ENCODE measurements at regions not wholly inside any gene's neighbourhood (a gene's known extent, or its start where the extent isn't known, plus 50 kb on each side); places are given as distances from the start of the nearest gene placed in this dataset.
A peak's percentile ranks its signal among the peaks of the same experiment; 100 is the strongest.

DNA sequence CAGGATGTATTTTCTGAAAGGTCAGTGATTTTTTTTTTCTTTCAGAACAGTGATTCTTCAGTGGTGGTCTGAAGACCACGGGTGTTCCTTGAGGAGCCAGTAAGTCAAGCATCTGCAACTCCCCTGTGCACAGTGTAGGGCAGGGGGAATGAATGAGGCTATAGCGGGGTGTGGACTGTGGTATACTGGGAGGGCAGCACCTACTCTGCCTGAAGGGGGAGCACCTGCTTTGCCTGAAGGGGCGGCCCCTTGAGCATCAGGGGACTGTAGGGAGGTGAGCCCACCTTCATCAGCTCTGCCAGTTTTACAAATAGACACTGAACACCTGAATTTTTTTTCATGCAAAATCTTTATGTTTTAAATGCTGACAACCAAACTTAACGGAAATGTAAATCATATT lies 77.5 kb upstream of the RIPOR2 start:
- DNase-seq, result no peak

DNA sequence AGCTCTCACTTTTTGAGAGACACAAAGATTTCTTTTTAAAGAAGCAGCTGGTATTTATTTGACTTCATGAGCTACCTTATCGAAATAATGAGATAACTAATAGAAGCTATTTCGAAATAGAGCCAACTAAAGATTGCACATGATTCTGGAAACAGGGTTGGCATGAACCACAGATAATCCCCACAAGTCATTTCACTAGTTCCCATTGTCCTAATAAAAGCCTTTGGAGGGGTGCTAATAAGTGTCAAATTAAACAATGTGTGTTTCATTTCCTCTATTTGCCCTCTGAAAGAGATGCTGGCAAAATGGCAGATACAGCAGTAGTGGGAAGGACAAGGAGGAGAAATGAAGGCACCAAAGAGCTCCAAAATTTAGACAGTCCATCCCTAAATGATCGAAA lies 78.6 kb upstream of the RIPOR2 start:
- DNase-seq, result no peak

DNA sequence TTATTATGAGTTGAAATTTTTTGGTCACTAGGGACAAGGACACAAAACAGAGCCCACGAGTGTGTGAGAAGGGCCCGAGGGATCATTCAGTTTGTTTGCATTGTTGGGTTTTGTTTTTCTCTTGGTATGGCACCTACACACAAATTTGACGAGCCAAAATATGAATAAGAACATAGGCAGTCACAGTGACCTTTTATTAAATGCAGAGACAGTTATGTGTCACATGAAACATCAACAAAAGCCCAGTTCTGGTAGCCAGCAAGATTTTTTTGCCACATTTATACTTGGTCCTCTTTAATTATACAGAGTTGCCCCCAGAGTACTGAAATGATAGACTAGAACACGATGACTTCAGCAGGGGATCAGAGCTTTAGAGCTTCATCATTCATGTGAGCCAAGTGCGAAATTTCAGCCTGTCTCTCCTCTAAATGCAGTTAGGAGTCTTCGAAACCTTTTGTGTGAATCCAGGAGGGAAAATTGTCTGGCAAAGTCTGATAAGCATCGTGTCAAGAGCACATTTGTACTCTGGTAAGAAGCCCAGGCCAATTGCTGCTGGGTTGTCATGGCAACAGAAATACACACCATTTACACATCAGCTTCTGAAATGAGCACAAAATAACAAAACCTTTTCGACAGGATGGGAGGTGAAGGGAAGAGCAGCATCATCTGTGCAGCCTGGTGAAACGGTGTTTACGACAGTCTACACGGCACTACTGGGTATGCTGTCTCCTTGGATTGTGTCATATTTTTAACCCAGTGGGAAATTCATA lies 79.2 kb upstream of the RIPOR2 start:
- no peak for DNase-seq

DNA sequence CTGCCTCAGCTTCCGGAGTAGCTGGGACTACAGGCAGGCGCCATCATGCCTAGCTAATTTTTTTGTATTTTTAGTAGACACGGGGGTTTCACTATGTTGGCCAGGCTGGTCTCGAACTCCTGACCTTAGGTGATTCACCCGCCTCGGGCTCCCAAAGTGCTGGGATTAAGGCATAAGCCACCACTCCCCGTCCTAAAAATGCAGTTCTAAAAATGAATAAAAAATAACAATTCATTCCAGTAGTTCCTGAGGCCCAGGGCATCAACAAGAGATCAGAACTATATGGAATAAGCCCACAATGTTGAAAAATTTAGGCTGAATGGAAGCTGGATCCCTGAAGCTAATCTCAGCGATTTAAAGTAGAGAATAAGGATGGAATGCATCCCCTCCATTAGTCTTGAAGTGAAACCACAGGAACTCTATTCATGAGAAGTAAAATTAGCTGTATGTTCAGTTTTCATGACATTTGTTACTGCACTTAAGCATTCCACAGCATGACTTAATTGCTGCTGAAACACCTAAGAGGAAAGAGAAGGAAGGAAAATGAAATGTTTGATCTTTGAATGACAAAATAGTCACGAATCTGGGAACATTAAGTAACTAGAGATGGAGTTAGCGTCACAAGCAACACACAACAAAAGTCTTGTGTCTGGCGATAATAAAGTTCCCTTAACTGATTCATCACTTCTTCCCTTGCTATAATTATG lies 80.4 kb upstream of the RIPOR2 start:
- DNase-seq, result no peak

DNA sequence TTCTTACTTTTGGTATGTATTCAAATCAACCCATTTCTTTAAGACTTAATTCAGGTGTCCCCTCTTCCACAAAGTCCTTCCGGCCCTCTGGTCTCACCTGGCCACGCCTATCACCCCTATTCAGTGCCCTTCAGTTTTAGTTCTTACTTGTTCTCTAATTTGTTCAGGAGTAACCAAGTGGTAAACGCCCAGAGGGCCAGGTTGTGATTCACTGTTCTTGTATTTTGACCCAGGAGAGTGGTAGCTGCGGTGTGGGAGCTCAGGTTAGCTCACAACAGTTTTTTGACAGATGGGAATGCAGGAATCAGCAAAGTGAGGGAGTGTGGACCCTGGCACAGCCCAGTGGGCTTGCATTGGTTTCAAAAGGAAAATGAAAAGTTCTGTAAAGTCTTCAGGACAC lies 81.7 kb upstream of the RIPOR2 start:
- no peak for DNase-seq

DNA sequence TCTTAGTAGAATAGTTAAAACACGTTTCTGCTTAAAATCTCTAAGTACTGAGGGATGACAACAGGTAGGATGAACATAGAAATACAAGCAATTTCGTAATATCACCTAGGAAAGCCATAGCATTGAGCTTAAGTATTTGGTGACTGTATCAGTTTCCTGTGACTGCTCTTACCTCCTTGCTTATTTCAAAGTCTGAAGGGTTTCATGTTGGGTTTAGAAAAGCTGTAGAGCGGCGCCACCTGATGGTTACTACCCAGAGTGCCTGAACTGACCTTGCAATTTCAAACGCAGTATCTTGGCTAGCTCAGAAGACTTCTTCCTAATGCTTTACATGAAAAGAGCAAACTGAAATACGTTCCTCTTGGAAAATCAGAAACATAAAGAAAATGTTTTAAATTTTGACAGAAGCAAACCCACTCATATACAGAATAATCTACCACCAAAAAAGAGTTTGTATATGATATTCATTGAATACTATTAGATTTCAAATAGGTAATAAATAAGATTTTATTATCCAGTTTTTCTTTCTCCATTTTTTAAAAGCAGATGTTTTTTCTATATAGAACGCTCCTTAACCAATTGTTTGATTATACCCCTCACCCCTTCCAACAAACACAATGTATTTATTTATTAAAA lies 82.3 kb upstream of the RIPOR2 start:
- no peak for DNase-seq

DNA sequence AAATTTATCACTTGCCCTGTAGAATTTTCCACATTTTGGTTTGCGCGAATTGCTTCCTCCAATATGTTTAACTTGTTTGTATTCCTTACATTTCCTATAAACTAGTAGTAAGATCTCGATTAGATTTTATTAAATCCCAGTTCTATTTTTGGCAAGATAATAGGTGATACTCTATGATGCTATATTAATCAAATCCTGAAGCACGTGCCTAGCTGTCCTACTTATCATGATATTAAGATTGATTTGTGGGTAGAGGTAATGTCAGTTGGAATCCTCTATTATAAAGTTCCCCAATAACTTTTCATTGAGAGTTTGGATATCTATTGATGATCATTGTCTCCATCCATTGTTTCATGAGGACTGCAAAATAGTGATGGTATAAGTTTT lies 82.8 kb upstream of the RIPOR2 start:
- DNase-seq, result no peak

DNA sequence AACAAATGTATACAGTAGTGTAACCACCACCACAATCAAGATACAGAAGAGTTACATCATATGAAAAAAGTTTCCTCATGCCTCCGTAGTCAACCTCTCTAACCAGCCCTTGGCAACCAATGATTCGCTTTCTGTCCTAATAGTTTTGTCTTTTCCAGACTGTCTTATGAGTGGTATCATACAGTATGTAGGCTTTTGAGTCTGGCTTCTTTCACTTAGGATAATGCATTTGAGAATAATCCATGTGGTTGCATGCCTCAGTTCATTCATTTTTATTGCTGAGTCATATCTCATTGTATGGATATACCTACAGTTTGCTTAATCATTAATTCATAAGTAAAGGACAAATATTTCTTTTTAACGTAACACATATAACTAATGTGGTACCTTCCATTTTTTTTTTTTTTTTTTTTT lies 86.4 kb upstream of the RIPOR2 start:
- DNase-seq, result no peak

DNA sequence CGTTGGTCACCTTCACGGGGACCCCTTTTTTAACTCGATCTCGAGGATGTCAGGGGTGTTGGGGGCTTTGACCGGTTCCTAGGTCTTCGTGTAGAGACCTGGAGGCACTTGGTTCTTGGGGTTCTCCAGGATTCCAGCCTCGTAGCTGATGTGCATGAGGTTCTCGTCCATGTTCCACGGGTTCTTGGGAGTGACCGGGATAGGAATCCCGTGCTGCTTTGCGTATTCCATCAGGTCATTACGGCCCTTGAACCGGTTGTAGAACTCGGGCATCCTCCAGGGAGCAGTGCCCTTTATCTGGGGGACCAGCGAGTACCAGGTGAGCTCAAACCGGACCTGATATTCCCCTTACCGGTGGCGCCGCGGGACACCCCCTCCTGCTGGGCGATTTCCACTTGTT lies 88.0 kb upstream of the RIPOR2 start:
- DNase-seq, result no peak

DNA sequence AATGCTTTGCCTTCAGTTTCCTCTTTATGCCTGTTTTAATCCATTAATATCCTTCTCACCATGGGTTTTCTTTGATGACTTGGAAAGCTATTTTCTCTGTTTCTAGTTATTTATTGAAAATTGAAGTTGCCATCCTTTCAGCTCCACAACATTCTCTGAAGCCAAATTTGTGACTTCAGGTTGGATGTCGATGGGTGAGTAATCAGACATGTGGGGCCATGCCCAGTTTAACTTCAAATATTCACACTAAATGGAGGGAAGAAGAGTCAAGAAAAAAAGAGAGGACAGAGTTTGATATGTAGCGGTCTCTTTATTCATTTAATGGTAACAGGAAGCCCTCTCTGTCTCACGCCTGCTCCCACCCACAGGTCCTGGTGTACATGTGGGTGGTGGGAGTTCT lies 89.1 kb upstream of the RIPOR2 start:
- DNase-seq, result no peak

DNA sequence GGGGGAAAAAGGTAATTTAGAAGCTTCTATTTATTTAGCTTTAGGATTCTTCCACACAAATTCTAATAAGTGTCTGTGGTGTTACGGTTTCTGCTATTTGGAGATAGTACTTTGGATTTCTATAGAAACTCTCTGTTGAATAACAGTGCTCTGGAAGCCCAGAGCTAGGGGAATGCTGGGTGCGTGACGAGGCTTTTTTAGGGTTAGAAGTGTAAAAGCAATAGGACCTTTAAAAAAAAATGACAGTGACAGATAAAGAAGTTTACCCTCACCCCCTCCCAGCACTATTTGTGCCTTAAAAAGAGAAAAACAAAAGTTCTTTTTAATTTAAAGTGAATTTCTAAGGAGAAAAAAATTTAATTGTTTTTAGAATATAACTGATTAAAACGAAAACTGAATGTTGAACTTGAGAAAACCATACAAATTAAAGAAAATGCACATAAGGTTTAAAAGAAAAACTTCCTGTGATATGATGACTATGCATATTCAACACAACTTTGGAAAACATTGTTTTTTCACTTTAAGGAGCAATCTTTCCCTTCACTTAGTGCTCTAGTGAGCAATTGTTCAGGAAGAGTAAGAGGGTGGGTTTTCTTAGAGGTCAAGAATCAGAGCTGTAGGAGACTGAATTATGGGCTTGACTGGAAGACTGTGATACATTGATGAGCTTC lies 89.6 kb upstream of the RIPOR2 start:
- DNase-seq, result no peak

DNA sequence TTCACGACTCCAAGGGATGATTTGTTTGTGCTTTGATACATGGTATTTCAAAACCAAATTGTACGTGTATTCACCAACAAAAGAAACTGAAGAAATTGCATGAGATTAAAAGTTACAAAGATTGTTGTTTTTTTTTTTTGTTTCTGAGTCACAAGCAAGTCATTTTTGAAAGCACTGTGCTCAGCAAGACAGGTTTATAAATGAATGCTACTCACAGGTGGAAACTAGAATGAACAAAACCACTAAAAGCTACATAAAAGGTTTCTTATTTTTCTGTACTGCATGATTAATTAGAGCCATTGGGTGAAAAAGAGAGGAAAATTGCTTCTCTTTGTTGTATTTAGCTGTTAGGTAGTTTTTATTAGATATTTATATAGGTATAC lies 90.2 kb upstream of the RIPOR2 start:
- no peak for DNase-seq

DNA sequence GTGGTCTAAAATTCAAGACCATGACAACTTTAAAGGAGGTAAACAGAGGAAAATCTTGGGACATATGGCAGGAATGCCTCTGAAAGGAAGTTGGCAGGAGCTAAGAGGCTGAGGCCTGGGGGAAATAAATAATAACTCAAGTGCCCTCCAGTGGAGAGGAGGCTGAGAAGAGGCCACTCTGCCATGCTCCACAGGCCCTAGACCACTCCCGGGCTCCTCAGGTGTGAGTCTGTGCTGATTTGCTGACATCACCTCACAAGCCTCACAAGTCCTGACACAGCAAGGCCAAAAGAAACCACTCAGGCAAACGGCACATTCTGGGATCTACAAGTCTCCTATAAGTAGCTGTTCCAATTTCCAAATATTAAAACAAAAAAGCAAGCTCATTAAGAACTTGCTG lies 91.0 kb upstream of the RIPOR2 start:
- peak; percentile 16 for DNase-seq

DNA sequence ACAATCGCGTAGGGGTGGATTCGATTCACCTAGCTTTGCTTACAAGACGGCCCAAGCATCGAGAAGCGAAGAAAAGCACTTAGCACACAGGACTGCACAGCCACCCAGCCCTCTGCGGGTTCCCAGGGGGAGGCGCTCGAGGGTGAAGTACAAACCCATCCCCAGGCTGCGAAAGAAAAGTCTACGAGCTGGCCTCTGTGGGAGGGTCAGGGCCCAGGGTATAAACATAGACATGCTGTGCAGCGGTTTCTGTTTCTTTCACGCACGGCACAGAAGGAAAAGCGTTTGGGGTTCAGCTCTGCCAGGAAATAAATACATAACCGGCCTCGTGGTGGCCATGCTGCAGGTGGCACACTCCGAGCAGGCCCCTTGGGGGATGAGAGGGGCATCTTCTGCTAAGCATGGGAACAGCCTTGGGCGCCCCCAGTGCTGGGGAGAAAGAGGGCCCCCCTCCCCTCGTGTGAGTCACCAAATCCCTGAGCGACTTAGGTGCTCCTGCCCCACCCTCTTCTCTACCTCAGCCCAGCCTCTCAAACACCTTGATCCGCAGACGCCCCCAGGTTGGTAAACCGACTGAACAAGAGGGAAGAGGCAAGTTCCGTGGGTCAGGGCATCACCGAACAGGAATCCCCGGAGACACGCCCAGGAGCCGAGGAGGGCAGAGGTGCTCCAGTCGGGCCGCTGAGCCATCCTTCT lies 91.6 kb upstream of the RIPOR2 start:
- DNase-seq, result no peak

DNA sequence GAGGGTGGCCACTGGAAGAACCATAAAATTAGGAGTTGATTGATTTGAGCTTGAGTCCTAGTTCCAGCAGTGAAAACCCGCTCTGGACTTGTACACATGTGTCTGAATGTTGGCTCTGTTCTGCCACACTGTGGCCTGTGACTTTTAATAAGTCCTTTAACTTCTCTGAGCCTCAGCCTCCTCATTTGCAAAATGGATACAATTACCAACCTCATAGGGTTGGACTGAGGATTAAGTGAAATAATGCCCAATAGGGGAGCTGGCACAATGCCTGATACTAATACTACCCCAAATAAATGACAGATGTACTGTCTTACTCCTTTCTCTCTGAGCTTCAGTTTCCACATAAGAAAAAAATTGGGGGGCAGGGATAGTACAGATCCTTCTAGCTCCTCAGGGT lies 92.6 kb upstream of the RIPOR2 start:
- DNase-seq, result no peak

DNA sequence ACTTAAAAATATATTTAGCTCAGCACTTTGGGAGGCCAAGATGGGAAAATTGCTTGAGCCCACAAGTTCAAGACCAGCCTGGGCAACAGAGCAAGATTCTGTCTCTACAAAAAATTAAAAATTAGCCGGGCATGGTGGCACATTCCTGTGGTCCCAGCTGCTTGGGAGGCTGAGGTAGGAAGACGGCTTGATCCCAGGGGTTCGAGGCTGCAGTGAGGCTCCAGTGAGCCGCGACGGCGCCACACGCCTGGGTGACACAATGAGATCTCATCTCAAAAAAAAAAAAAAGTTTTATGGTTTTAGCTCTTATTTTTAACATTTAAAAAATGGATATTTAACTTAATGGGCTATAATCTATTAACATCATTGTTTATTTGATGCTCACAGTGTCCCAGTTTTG lies 97.2 kb upstream of the RIPOR2 start:
- DNase-seq, result no peak

DNA sequence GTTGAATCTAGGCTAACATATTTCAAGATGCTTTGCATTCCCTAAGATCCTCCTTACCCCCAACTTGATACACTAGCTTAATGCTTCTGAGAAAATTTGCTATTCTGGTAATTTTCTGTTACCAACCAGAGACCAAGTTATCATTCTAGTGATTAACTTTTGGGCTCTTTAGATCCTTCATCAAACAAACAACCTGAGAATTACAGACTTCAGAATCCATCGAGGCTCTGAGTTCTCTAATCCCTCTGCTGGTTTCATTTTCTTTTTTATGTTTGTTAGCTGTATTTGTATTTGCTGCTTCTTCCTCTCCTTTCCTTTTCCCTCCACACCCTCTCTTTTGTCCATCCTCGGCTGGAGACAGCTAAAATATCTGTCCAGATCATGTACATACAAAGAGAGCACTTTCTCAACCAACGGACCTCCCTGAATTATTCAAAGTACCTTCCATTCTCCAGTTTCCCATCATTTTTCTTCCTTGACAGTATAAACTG lies 98.7 kb upstream of the RIPOR2 start:
- DNase-seq, result no peak

DNA sequence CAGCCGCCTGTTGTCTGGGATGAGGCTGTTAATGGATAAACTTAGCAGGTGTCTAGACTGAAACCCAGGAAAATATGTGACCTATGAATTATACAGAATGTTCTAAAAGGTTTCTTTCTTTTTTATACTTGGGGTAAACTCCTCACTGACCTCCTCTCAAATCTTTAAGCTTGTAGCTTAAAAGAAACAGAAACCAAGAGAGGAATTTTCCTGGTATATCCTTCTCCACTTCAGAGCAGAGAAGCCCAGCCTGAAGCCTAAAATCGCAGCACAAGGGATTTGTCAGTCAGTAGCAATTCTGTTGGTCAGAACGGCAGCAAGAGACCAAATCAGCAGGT lies 99.4 kb upstream of the RIPOR2 start:
- no peak for DNase-seq

DNA sequence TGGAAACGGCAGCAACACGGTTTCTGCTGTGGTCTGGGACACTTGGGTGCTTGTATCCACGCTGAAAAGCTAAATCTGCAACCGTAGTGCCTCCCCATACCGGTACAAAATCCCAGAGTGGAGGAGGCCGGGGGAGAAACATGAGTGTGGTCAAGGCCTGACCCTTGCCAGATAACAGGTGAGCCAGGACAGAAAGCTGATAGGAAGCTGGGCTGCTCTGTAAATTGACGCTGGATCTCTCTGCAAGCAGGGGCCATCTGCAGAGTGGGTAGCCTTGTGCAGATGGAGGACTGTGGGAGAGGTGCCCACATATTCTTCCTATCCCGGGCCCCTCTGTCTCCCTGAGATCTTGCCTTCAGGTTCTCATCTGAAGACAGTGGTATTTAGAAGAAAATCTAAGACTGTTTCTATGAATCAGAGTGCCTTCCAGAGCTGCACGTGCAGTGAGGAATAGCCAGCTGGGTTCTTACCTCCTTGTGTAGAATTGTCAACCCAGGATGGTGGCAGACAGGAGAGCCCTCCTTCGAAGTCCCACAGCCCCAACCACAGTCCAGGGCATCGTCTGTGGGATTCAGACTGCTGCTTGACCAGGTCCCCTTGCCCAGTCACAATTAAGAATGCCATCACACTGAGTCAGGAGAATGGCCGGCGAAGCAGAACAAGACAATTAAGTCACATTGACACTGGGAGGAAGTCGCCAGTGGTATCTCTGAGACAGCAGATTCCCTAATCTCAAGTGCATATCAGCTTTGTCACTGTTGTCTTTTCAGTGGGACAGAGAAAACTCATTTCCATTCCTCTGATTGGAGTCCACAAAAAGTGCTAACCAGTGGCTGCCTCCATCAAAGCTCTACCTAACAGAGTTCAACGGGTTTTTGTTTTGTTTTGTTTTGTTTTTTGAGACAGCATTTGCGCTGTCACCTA lies 100.0 kb upstream of the RIPOR2 start:
- no peak for DNase-seq

DNA sequence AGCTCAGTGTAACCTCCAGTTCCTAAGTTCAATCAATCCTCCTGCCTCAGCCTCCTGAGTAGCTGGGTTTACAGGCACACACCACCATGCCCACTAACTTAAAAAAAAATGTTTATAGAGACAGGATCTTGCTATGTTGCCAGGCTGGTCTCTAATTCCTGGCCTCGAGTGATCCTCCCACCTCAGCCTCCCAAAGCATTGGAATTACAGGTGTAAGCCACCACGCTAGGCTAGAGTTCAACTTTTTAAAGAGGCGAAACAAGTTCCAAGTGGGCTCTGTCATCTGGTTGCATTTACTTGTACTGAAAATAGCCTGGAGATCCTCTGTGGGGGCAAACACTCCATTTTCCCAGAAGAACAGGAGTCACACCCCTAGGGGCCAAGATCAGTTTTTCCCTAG lies 100.7 kb upstream of the RIPOR2 start:
- no peak for DNase-seq

DNA sequence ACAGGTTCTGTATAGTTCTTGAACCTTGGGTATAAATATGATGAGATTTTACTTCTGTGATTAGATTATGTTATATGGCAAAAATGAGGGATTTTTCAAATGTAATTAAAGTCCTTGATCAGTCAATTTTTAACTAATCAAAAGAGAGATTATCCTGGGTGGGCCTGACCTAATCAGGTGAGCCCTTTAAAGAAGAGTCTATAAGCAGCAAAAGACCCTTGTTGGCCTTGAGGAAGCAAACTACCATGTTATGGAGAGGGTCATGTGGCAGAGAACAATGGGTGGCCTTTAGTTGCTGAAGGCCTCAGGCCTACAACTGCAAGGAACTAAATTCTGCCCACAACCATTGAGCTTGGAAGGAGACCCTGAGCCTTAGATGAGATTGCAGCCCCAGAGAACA lies 102.5 kb upstream of the RIPOR2 start:
- DNase-seq, result no peak

DNA sequence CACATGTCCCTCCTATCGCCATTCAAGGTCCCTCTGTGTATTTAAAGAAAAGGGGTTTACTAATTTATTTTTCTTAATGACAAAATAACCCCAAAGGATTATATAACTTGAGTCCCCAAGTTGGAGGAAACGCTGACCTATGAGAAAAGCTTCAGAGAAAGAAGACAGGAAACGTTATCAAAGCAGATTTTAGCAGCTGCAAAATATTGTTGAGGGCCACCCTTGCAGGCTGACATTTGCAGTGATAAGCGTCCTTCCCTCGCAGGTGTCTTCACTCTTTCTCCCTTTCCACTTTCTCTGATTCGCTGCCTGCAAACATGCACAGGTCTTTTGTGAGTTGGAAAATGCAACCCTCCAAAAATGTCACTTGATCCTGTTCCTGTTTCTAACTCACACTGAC lies 103.2 kb upstream of the RIPOR2 start:
- no peak for DNase-seq

Data from DMS 273 treated with DMSO at 0.1 percent for 48 hours (cell line).